T-helper 17 cell (primary cell): ENCODE measurements at regions not wholly inside any gene's neighbourhood (a gene's known extent, or its start where the extent isn't known, plus 50 kb on each side); places are given as distances from the start of the nearest gene placed in this dataset.

Source experiments
- ATAC-seq: fragments of 150-1000 bp; cut with Tn5 transposase; 2 replicates; pipeline ENCODE4 v1.10.0; 2021; ENCODE audit warnings: mild to moderate bottlenecking, moderate library complexity
- DNase-seq, 3 donors: peaks; one replicate each; pipeline versions ENCODE4 v3.0.0 to v3.0.0-alpha.2; 2020 to 2021
- H3K9me3 ChIP-seq: one replicate; pipeline ENCODE4 v1.7.0; 2013; ENCODE audit warnings: low read length, mild to moderate bottlenecking; ENCODE audit not compliant: control insufficient read depth, poor library complexity, severe bottlenecking
- H3K27ac Mint-ChIP-seq: one replicate; pipeline ENCODE4 v1.8.0; 2022; ENCODE audit warnings: mild to moderate bottlenecking, moderate library complexity, mixed read lengths
- H3K27me3 Mint-ChIP-seq: one replicate; pipeline ENCODE4 v1.8.0; 2022; ENCODE audit warnings: mixed read lengths
- H3K36me3 Mint-ChIP-seq: one replicate; pipeline ENCODE4 v1.8.0; 2022; ENCODE audit warnings: low read depth, mixed read lengths
- H3K4me1 Mint-ChIP-seq: one replicate; pipeline ENCODE4 v1.8.0; 2022; ENCODE audit warnings: mild to moderate bottlenecking, mixed read lengths
- H3K4me3 Mint-ChIP-seq: one replicate; pipeline ENCODE4 v1.8.0; 2022; ENCODE audit warnings: mild to moderate bottlenecking, moderate library complexity, mixed read lengths

DNA sequence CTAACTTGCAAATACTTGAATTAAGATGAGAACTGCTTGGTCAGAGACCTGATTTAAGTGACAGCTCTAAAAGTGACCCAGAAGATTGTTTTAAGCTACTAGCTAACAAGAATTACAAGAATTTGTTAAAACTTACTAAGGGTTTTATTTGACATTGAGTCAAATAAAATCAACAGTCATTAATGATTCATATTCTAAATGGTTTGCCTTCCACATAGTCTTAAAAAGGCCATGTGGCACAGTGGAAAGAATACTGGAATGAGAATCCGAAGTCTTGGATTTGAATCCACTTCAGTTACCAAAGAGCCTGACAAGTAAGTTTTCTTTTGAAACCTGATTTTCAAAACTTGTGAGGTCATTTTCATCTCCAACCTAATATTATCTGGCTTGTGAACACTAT is 489.3 kb downstream of the ADCYAP1 start:
- Mint-ChIP-seq H3K4me1 (no peaks in the 10 kb centered on the region), H3K4me3 (no peak overlapping the region), H3K27me3 (no peaks in the 10 kb centered on the region), H3K36me3 (no peaks in the 10 kb centered on the region), H3K27ac (no peak overlapping the region)
- ATAC-seq, result no peak
- no peaks in the 10 kb centered on the region for H3K9me3 ChIP-seq
- no peak for DNase-seq

- Mint-ChIP-seq H3K36me3 (no peaks in the 10 kb centered on the region), H3K27me3 (no peaks in the 10 kb centered on the region), H3K27ac (no peak overlapping the region), H3K4me1 (no peaks in the 10 kb centered on the region), H3K4me3 (no peak overlapping the region)
- no peak for ATAC-seq
- H3K9me3 ChIP-seq, result no peaks in the 10 kb centered on the region
- no peak for DNase-seq
Observed at GRCh38 chr18:1394426-1394825, 489.8 kb downstream of the ADCYAP1 start.

GRCh38 chr18:1394966-1395365 is 490.3 kb downstream of the ADCYAP1 start:
- H3K36me3 Mint-ChIP-seq, result no peaks in the 10 kb centered on the region
- DNase-seq (no peak), ATAC-seq (no peak)
- H3K27me3 Mint-ChIP-seq, result no peaks in the 10 kb centered on the region
- H3K4me3 Mint-ChIP-seq, result no peak overlapping the region
- no peaks in the 10 kb centered on the region for H3K4me1 Mint-ChIP-seq
- no peaks in the 10 kb centered on the region for H3K9me3 ChIP-seq
- no peak overlapping the region for H3K27ac Mint-ChIP-seq

- Mint-ChIP-seq H3K4me3 (no peak overlapping the region), H3K36me3 (no peaks in the 10 kb centered on the region), H3K27ac (no peak overlapping the region), H3K27me3 (no peaks in the 10 kb centered on the region), H3K4me1 (no peaks in the 10 kb centered on the region)
- H3K9me3 ChIP-seq, result peaks cover 1% of the 10 kb centered on the region
- ATAC-seq, result no peak
- DNase-seq, result no peak
Observed at GRCh38 chr18:1408376-1408775, 503.7 kb downstream of the ADCYAP1 start.

DNA sequence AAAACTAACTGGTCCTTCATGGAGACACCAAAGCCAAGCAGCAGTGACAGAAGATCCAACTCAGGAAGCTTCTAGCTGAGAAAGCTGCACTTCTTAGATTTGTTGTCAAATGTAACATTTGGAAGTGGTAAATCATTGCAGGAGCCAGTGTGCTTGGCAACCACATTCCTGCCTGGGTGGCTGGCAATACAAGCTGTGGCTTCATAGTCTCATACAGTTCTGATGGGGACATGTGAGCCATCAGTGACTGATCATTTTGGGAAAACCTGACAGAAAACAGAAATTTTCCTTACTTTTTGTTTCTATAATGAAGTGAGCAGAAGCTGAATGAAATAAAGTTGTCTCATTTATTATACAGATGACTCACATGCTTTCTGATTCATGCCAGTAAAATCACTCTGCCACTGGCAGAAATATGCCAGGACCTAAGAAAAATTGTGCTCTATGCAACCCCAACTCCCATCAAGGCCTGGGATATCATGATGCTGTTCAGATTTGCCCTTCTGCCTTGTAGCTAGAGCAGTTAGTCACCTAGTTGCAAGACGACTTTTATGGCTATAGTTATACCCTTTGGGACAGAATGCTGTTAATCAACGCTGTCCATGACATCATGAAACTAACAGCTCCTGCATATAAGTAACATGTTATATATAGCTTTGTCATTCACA is 508.1 kb downstream of the ADCYAP1 start:
- ATAC-seq (no peak), DNase-seq (no peak)
- peaks cover 3% of the 10 kb centered on the region for H3K9me3 ChIP-seq
- Mint-ChIP-seq H3K4me1 (no peaks in the 10 kb centered on the region), H3K27me3 (no peaks in the 10 kb centered on the region), H3K27ac (no peak overlapping the region), H3K36me3 (no peaks in the 10 kb centered on the region), H3K4me3 (no peak overlapping the region)

DNA sequence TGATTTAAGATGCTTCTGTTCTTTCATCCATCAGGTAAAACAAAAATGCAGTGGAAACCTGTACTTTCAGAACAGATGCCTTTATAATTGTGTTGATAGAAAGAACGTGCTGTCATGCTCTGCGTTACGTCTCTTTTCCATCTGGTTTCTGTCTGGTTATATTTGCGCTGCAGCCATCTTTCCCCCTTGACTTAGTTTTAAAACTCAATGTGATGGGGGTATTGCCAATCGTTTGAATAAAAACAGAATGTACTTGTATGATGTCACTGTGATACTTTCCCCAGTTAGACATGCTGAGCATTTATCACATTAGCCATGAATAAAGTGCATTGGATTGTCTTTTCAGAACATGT is 508.6 kb downstream of the ADCYAP1 start:
- Mint-ChIP-seq H3K4me1 (no peaks in the 10 kb centered on the region), H3K27me3 (no peaks in the 10 kb centered on the region), H3K36me3 (no peaks in the 10 kb centered on the region), H3K27ac (no peak overlapping the region), H3K4me3 (no peak overlapping the region)
- H3K9me3 ChIP-seq, result peaks cover 3% of the 10 kb centered on the region
- DNase-seq (no peak), ATAC-seq (no peak)

- DNase-seq, result no peak
- Mint-ChIP-seq H3K27ac (no peak overlapping the region), H3K27me3 (no peaks in the 10 kb centered on the region), H3K4me3 (no peak overlapping the region), H3K36me3 (no peaks in the 10 kb centered on the region), H3K4me1 (no peaks in the 10 kb centered on the region)
- peaks cover 3% of the 10 kb centered on the region for H3K9me3 ChIP-seq
- ATAC-seq, result no peak
Observed at GRCh38 chr18:1416074-1416473, 511.4 kb downstream of the ADCYAP1 start.

DNA sequence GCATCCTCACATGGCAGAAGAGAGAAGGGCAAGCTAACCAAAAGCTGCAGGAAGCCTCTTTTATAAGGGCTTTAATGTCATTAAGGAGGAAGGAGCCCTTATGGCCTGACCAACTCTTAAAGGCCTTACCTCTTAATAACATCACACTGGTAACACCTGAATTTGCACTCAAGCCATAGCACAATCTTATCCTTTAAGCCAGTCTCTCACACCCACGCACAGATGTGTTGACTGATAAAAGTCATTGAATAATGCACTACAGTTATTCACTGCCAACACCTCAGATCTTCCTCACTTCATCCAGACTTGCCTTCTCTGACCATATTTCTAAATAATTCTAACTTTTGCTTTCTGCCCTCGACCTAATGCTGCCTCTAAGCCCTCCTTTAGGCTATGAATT is 516.8 kb downstream of the ADCYAP1 start:
- no peak for ATAC-seq
- H3K36me3 Mint-ChIP-seq, result no peaks in the 10 kb centered on the region
- DNase-seq, result no peak
- no peaks in the 10 kb centered on the region for H3K9me3 ChIP-seq
- no peaks in the 10 kb centered on the region for H3K4me1 Mint-ChIP-seq
- H3K4me3 Mint-ChIP-seq, result no peak overlapping the region
- H3K27ac Mint-ChIP-seq, result no peak overlapping the region
- H3K27me3 Mint-ChIP-seq, result no peaks in the 10 kb centered on the region

- no peaks in the 10 kb centered on the region for H3K4me1 Mint-ChIP-seq
- H3K27ac Mint-ChIP-seq, result no peak overlapping the region
- no peak for DNase-seq
- H3K4me3 Mint-ChIP-seq, result no peak overlapping the region
- no peaks in the 10 kb centered on the region for H3K36me3 Mint-ChIP-seq
- no peaks in the 10 kb centered on the region for H3K9me3 ChIP-seq
- no peaks in the 10 kb centered on the region for H3K27me3 Mint-ChIP-seq
- no peak for ATAC-seq
Observed at GRCh38 chr18:1422634-1423033, 518.0 kb downstream of the ADCYAP1 start.

GRCh38 chr18:1425679-1426078 is 521.0 kb downstream of the ADCYAP1 start:
- H3K27ac Mint-ChIP-seq, result no peak overlapping the region
- H3K4me1 Mint-ChIP-seq, result no peaks in the 10 kb centered on the region
- H3K36me3 Mint-ChIP-seq, result no peaks in the 10 kb centered on the region
- H3K27me3 Mint-ChIP-seq, result no peaks in the 10 kb centered on the region
- DNase-seq (no peak), ATAC-seq (no peak)
- no peak overlapping the region for H3K4me3 Mint-ChIP-seq
- no peaks in the 10 kb centered on the region for H3K9me3 ChIP-seq

- no peaks in the 10 kb centered on the region for H3K4me1 Mint-ChIP-seq
- H3K27ac Mint-ChIP-seq, result no peak overlapping the region
- no peak for DNase-seq
- H3K9me3 ChIP-seq, result no peaks in the 10 kb centered on the region
- no peaks in the 10 kb centered on the region for H3K27me3 Mint-ChIP-seq
- H3K4me3 Mint-ChIP-seq, result no peak overlapping the region
- no peak for ATAC-seq
- no peaks in the 10 kb centered on the region for H3K36me3 Mint-ChIP-seq
Observed at GRCh38 chr18:1435487-1435886, 530.8 kb downstream of the ADCYAP1 start.

DNA sequence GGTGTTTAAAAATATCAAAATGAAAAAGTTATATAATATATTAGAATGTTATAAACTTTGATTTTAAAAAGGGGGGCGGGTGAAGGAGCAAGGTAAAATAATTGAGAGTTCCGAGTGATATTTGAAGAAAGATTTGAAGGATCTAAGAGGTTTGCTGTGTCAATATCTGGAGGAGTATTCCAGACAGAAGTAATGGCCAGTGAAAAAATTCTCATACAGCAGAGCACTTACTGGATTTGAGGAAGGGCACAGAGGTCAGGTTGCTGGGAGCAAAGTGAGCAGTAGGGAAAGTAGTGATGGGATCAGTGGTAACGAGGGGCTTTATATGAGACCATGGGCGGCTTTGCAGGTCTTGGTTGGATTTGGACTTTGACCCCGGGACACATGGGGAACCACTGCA is 531.5 kb downstream of the ADCYAP1 start:
- DNase-seq (no peak), ATAC-seq (no peak)
- Mint-ChIP-seq H3K27ac (no peak overlapping the region), H3K4me1 (no peaks in the 10 kb centered on the region), H3K27me3 (no peaks in the 10 kb centered on the region), H3K36me3 (no peaks in the 10 kb centered on the region), H3K4me3 (no peak overlapping the region)
- no peaks in the 10 kb centered on the region for H3K9me3 ChIP-seq

- H3K36me3 Mint-ChIP-seq, result no peaks in the 10 kb centered on the region
- DNase-seq (no peak), ATAC-seq (no peak)
- no peaks in the 10 kb centered on the region for H3K4me1 Mint-ChIP-seq
- H3K27me3 Mint-ChIP-seq, result no peaks in the 10 kb centered on the region
- no peak overlapping the region for H3K27ac Mint-ChIP-seq
- no peaks in the 10 kb centered on the region for H3K9me3 ChIP-seq
- no peak overlapping the region for H3K4me3 Mint-ChIP-seq
Observed at GRCh38 chr18:1438458-1438910, 533.8 kb downstream of the ADCYAP1 start.

- ATAC-seq (no peak), DNase-seq (no peak)
- H3K4me3 Mint-ChIP-seq, result no peak overlapping the region
- H3K9me3 ChIP-seq, result no peaks in the 10 kb centered on the region
- no peaks in the 10 kb centered on the region for H3K36me3 Mint-ChIP-seq
- H3K27ac Mint-ChIP-seq, result no peak overlapping the region
- no peaks in the 10 kb centered on the region for H3K27me3 Mint-ChIP-seq
- no peaks in the 10 kb centered on the region for H3K4me1 Mint-ChIP-seq
Observed at GRCh38 chr18:1438967-1439366, 534.3 kb downstream of the ADCYAP1 start.
